ENCODE measurements at regions not wholly inside any gene's neighbourhood (a gene's known extent, or its start where the extent isn't known, plus 50 kb on each side); places are given as distances from the start of the nearest gene placed in this dataset.

GRCh38 chr1:217010253-217010652 is 287.0 kb upstream of the ESRRG start:
- H4K20me1 ChIP-seq (ENCODE audit: control insufficient read depth, extremely low read depth, insufficient read depth, low read length): no peaks in the 10 kb centered on the region
- no peaks in the 10 kb centered on the region for H3K79me2 ChIP-seq (ENCODE audit: control insufficient read depth, insufficient read depth, low read length)
- H3K9me3 ChIP-seq (ENCODE audit: control insufficient read depth, insufficient read depth, low read depth, low read length): no peaks in the 10 kb centered on the region
- no peak overlapping the region for H3K4me3 ChIP-seq (replicated peaks in 1 of 4; ENCODE audit: control extremely low read depth in 1 of 4, insufficient read depth in 1 of 4, low read depth in 3 of 4, low read length in 4 of 4)
- H3K27me3 ChIP-seq (ENCODE audit: control insufficient read depth, insufficient read depth, low read length): no peaks in the 10 kb centered on the region
- H2AFZ ChIP-seq (ENCODE audit: low read length): no peak overlapping the region
- no peak for DNase-seq (ENCODE audit: low read depth in 2 of 2)
- H3K4me1 ChIP-seq (ENCODE audit: control insufficient read depth, extremely low read depth, insufficient read depth, low read length): no peaks in the 10 kb centered on the region
- H3K27ac ChIP-seq (ENCODE audit: insufficient read depth, low read length): no peak overlapping the region
- H3K9ac ChIP-seq (ENCODE audit: insufficient read depth, low read length): no peak overlapping the region
- no peak overlapping the region for H3K4me2 ChIP-seq (ENCODE audit: extremely low read depth, insufficient read depth, low read length)
- no peaks in the 10 kb centered on the region for H3K36me3 ChIP-seq (ENCODE audit: control insufficient read depth, insufficient read depth, low read length)
- TF ChIP-seq CTCF (conservative IDR thresholded peaks at IDR 0.05 in 1 of 2, IDR thresholded peaks at IDR 0.05 in 1 of 2; ENCODE audit: low read depth in 1 of 2, low read length in 2 of 2) (no peak), EZH2 (IDR thresholded peaks at IDR 0.05; ENCODE audit: low read length, missing control alignments) (no peak)

- Histone ChIP-seq H3K4me2 (ENCODE audit: extremely low read depth, insufficient read depth, low read length) (no peak overlapping the region), H3K4me3 (replicated peaks in 1 of 4; ENCODE audit: control extremely low read depth in 1 of 4, insufficient read depth in 1 of 4, low read depth in 3 of 4, low read length in 4 of 4) (no peak overlapping the region), H2AFZ (ENCODE audit: low read length) (no peak overlapping the region), H4K20me1 (ENCODE audit: control insufficient read depth, extremely low read depth, insufficient read depth, low read length) (no peaks in the 10 kb centered on the region), H3K4me1 (ENCODE audit: control insufficient read depth, extremely low read depth, insufficient read depth, low read length) (no peaks in the 10 kb centered on the region), H3K9me3 (ENCODE audit: control insufficient read depth, insufficient read depth, low read depth, low read length) (no peaks in the 10 kb centered on the region), H3K9ac (ENCODE audit: insufficient read depth, low read length) (no peak overlapping the region), H3K27me3 (ENCODE audit: control insufficient read depth, insufficient read depth, low read length) (no peaks in the 10 kb centered on the region), H3K36me3 (ENCODE audit: control insufficient read depth, insufficient read depth, low read length) (no peaks in the 10 kb centered on the region), H3K79me2 (ENCODE audit: control insufficient read depth, insufficient read depth, low read length) (no peaks in the 10 kb centered on the region), H3K27ac (ENCODE audit: insufficient read depth, low read length) (no peak overlapping the region)
- DNase-seq (ENCODE audit: low read depth in 2 of 2): no peak
- TF ChIP-seq EZH2 (IDR thresholded peaks at IDR 0.05; ENCODE audit: low read length, missing control alignments) (no peak), CTCF (conservative IDR thresholded peaks at IDR 0.05 in 1 of 2, IDR thresholded peaks at IDR 0.05 in 1 of 2; ENCODE audit: low read depth in 1 of 2, low read length in 2 of 2) (no peak)
Measured at GRCh38 chr1:217009376-217009775, 286.1 kb upstream of the ESRRG start.

GRCh38 chr1:217004776-217005436 is 281.7 kb upstream of the ESRRG start:
- no peaks in the 10 kb centered on the region for H3K9me3 ChIP-seq (ENCODE audit: control insufficient read depth, insufficient read depth, low read depth, low read length)
- H4K20me1 ChIP-seq (ENCODE audit: control insufficient read depth, extremely low read depth, insufficient read depth, low read length): no peaks in the 10 kb centered on the region
- H3K36me3 ChIP-seq (ENCODE audit: control insufficient read depth, insufficient read depth, low read length): no peaks in the 10 kb centered on the region
- no peaks in the 10 kb centered on the region for H3K27me3 ChIP-seq (ENCODE audit: control insufficient read depth, insufficient read depth, low read length)
- H3K4me2 ChIP-seq (ENCODE audit: extremely low read depth, insufficient read depth, low read length): no peak overlapping the region
- no peak overlapping the region for H2AFZ ChIP-seq (ENCODE audit: low read length)
- H3K4me1 ChIP-seq (ENCODE audit: control insufficient read depth, extremely low read depth, insufficient read depth, low read length): no peaks in the 10 kb centered on the region
- H3K27ac ChIP-seq (ENCODE audit: insufficient read depth, low read length): no peak overlapping the region
- no peak overlapping the region for H3K9ac ChIP-seq (ENCODE audit: insufficient read depth, low read length)
- H3K4me3 ChIP-seq (replicated peaks in 1 of 4; ENCODE audit: control extremely low read depth in 1 of 4, insufficient read depth in 1 of 4, low read depth in 3 of 4, low read length in 4 of 4): no peak overlapping the region
- no peak for DNase-seq (ENCODE audit: low read depth in 2 of 2)
- H3K79me2 ChIP-seq (ENCODE audit: control insufficient read depth, insufficient read depth, low read length): no peaks in the 10 kb centered on the region
- TF ChIP-seq EZH2 (IDR thresholded peaks at IDR 0.05; ENCODE audit: low read length, missing control alignments) (no peak), CTCF (conservative IDR thresholded peaks at IDR 0.05 in 1 of 2, IDR thresholded peaks at IDR 0.05 in 1 of 2; ENCODE audit: low read depth in 1 of 2, low read length in 2 of 2) (no peak)

Measured in fibroblast of lung (primary cell).